GM18505 (cell line): ENCODE measurements at regions not wholly inside any gene's neighbourhood (a gene's known extent, or its start where the extent isn't known, plus 50 kb on each side); places are given as distances from the start of the nearest gene placed in this dataset.

Experiments
- ATAC-seq: cut with Tn5 transposase; IDR thresholded peaks from one replicate; pipeline ENCODE4 v1.9.1; 2021; ENCODE audit not compliant: unreplicated experiment
- POLR2A ChIP-seq: IDR thresholded peaks from 4 replicates; pipeline ENCODE4 v1.6.1; 2011; ENCODE audit warnings: borderline replicate concordance; ENCODE audit not compliant: insufficient read depth, insufficient read length; ENCODE audit errors: extremely low read depth

- ATAC-seq, result no peak
- TF ChIP-seq POLR2A, result no peak
Observed at GRCh38 chr14:83433618-83434017, 1900.0 kb upstream of the SEL1L start.

GRCh38 chr14:83441801-83442200, 1908.1 kb upstream of the SEL1L start:
- no peak for TF ChIP-seq POLR2A
- no peak for ATAC-seq

- ATAC-seq, result no peak
- TF ChIP-seq POLR2A, result no peak
Observed at GRCh38 chr14:83455561-83455960, 1921.9 kb upstream of the SEL1L start.

GRCh38 chr14:83461521-83461920, 1927.9 kb upstream of the SEL1L start:
- TF ChIP-seq POLR2A, result no peak
- no peak for ATAC-seq

GRCh38 chr14:83462759-83463158, 1929.1 kb upstream of the SEL1L start:
- no peak for ATAC-seq
- TF ChIP-seq POLR2A, result no peak

GRCh38 chr14:83463500-83464098, 1929.9 kb upstream of the SEL1L start:
- ATAC-seq, result peak; percentile 70
- TF ChIP-seq POLR2A, result no peak

GRCh38 chr14:83467811-83468210, 1934.2 kb upstream of the SEL1L start:
- TF ChIP-seq POLR2A, result no peak
- ATAC-seq, result no peak

- ATAC-seq, result no peak
- no peak for TF ChIP-seq POLR2A
Observed at GRCh38 chr14:83470466-83470865, 1936.8 kb upstream of the SEL1L start.

- no peak for ATAC-seq
- TF ChIP-seq POLR2A, result no peak
Observed at GRCh38 chr14:83470959-83471695, 1937.5 kb upstream of the SEL1L start.

GRCh38 chr14:83473416-83474235, 1940.0 kb upstream of the SEL1L start:
- TF ChIP-seq POLR2A, result no peak
- ATAC-seq, result no peak

GRCh38 chr14:83478741-83479140, 1945.1 kb upstream of the SEL1L start:
- TF ChIP-seq POLR2A, result no peak
- no peak for ATAC-seq

- ATAC-seq, result no peak
- no peak for TF ChIP-seq POLR2A
Observed at GRCh38 chr14:83483063-83483462, 1949.4 kb upstream of the SEL1L start.

- TF ChIP-seq POLR2A, result no peak
- no peak for ATAC-seq
Observed at GRCh38 chr14:83485591-83485990, 1951.9 kb upstream of the SEL1L start.

- no peak for ATAC-seq
Observed at GRCh38 chr14:83491091-83491490, 1957.4 kb upstream of the SEL1L start.

More at GRCh38 chr14:83491091-83491490, 1957.4 kb upstream of the SEL1L start:
- TF ChIP-seq POLR2A, result no peak
